ENCODE measurements at regions not wholly inside any gene's neighbourhood (a gene's known extent, or its start where the extent isn't known, plus 50 kb on each side); places are given as distances from the start of the nearest gene placed in this dataset.
A peak's percentile ranks its signal among the peaks of the same experiment; 100 is the strongest.

- H3K9ac ChIP-seq (ENCODE audit: low read depth, low read length, poor library complexity, severe bottlenecking), result no peak overlapping the region
These were observed 144.5 kb downstream of the VEGFA start for GRCh38 chr6:43914272-43915147.

DNA sequence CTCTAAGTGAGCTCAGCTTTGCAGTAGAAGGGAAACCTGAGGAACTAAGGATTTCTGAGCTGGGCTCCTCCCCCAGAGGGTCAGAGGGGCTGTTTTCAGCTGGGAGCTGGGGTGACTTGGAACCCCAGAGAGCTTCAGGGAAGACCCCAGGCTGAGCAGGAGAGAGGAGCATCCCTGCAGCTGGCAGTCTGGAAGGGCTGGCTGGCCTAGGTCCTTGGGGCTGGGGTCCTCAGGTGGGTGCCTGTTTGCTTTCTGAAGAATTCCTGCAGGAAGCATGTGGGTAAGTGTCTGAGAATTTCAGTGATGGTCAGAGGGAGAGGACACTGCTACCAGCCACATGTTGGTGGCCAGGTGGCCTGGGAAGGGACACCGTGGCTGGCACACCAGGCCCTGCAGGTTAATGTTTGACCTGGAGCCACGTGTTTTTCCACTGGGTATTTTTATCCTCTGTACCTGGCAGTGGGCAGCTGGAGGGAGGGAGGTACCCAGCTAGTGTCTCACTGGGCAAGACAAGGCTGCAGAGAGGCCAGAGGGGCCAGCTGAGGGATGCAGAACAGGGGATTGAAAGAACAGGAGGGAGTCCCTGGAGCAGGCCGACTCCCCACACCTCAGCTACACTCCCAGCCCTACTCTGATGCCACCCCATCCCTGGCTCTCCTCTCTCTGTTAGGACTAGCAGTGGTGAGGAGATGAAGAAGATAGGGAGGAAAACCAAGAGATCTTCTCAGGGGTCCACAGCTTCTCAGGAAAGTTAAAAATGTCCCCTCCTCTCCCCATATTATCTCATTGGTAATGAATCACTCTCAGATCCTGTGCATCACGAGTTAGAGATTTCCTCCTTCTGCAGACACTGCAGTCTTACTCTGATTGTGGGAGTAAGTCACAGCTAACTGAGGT, 143.6 kb downstream of the VEGFA start:
- Histone ChIP-seq H3K9me3 (ENCODE audit: insufficient read depth, low read depth, low read length) (no peaks in the 10 kb centered on the region), H2AFZ (ENCODE audit: low read length) (no peak overlapping the region; the same call in 1 of the 2 replicates), H4K20me1 (ENCODE audit: insufficient read depth, low read length, poor library complexity, severe bottlenecking) (no peaks in the 10 kb centered on the region), H3K9me2 (replicated peaks; ENCODE audit: low read depth, low read length) (no peaks in the 10 kb centered on the region), H3K9ac (ENCODE audit: low read depth, low read length, poor library complexity, severe bottlenecking) (no peak overlapping the region), H3F3A (ENCODE audit: low read depth) (no peaks in the 10 kb centered on the region), H3K4me1 (ENCODE audit: insufficient read depth, low read length, poor library complexity, severe bottlenecking) (peaks cover 38% of the 10 kb centered on the region), H3K79me2 (ENCODE audit: insufficient read depth, low read length) (no peaks in the 10 kb centered on the region), H3K4me3 (ENCODE audit: low read length, poor library complexity, severe bottlenecking) (no peak overlapping the region), H3K36me3 (ENCODE audit: insufficient read depth, low read length) (no peaks in the 10 kb centered on the region), H3K4me2 (ENCODE audit: low read depth, low read length, poor library complexity, severe bottlenecking) (peak overlapping the region; percentile 20), H3K27me3 (ENCODE audit: insufficient read depth, low read length, poor library complexity, severe bottlenecking) (no peaks in the 10 kb centered on the region)
- TF ChIP-seq EZH2phosphoT487 (IDR thresholded peaks at IDR 0.05; ENCODE audit: borderline replicate concordance), result no peak
- TF ChIP-seq, protein P1, sequence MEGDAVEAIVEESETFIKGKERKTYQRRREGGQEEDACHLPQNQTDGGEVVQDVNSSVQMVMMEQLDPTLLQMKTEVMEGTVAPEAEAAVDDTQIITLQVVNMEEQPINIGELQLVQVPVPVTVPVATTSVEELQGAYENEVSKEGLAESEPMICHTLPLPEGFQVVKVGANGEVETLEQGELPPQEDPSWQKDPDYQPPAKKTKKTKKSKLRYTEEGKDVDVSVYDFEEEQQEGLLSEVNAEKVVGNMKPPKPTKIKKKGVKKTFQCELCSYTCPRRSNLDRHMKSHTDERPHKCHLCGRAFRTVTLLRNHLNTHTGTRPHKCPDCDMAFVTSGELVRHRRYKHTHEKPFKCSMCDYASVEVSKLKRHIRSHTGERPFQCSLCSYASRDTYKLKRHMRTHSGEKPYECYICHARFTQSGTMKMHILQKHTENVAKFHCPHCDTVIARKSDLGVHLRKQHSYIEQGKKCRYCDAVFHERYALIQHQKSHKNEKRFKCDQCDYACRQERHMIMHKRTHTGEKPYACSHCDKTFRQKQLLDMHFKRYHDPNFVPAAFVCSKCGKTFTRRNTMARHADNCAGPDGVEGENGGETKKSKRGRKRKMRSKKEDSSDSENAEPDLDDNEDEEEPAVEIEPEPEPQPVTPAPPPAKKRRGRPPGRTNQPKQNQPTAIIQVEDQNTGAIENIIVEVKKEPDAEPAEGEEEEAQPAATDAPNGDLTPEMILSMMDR (conservative IDR thresholded peaks at IDR 0.05; ENCODE audit: low read length), result no peak

More at GRCh38 chr6:43914272-43915147, 144.5 kb downstream of the VEGFA start:
- Histone ChIP-seq H3F3A (ENCODE audit: low read depth) (no peaks in the 10 kb centered on the region), H3K4me3 (ENCODE audit: low read length, poor library complexity, severe bottlenecking) (no peak overlapping the region), H3K4me2 (ENCODE audit: low read depth, low read length, poor library complexity, severe bottlenecking) (peak overlapping the region; percentile 20), H3K9me2 (replicated peaks; ENCODE audit: low read depth, low read length) (no peaks in the 10 kb centered on the region), H2AFZ (ENCODE audit: low read length) (no peak overlapping the region; the same call in 1 of the 2 replicates), H3K9me3 (ENCODE audit: insufficient read depth, low read depth, low read length) (no peaks in the 10 kb centered on the region), H3K79me2 (ENCODE audit: insufficient read depth, low read length) (no peaks in the 10 kb centered on the region), H3K27me3 (ENCODE audit: insufficient read depth, low read length, poor library complexity, severe bottlenecking) (no peaks in the 10 kb centered on the region), H4K20me1 (ENCODE audit: insufficient read depth, low read length, poor library complexity, severe bottlenecking) (no peaks in the 10 kb centered on the region), H3K36me3 (ENCODE audit: insufficient read depth, low read length) (no peaks in the 10 kb centered on the region), H3K4me1 (ENCODE audit: insufficient read depth, low read length, poor library complexity, severe bottlenecking) (peaks cover 38% of the 10 kb centered on the region)
- TF ChIP-seq EZH2phosphoT487 (IDR thresholded peaks at IDR 0.05; ENCODE audit: borderline replicate concordance), result no peak
- TF ChIP-seq, protein P1 (conservative IDR thresholded peaks at IDR 0.05; ENCODE audit: low read length), result no peak

DNA sequence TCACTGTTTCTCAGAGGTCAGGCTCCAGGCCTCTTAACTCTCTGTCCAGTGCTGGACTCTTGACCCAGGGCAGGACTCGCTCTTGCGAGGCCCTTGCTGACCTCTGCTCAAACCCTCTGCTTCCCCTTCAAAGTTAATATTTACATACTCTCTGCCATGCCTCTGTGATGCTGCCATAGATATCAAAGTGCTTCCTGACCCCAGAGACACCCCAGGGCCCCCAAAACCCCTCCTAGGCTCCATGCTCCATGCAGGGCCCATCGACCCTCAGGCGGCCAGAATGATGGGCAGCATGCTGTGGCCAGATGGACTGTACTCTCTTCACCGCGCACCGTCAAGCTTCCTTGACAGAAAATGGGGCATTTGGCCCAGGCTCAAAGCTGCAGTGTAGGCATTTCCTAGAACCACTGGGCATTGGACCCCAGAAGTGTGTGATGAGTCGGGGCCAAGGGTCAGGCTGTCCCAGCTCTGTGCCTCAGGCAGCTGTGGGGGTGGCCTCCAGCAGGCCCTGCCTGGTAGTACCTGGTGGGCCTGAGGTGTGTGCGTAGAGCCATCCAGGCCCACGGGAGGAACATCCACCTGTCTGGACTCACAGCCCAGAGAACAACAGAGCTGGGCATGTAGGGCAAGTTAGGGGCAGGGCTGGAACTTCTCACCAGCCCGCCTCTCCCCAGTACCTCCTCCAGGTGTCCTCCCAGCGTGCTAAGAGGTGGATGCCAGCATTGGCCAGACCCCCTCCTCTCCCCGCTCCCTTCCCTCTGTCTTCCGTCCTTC, 142.8 kb downstream of the VEGFA start:
- Histone ChIP-seq H3F3A (ENCODE audit: low read depth) (no peaks in the 10 kb centered on the region), H3K9me3 (ENCODE audit: insufficient read depth, low read depth, low read length) (no peaks in the 10 kb centered on the region), H3K36me3 (ENCODE audit: insufficient read depth, low read length) (no peaks in the 10 kb centered on the region), H3K79me2 (ENCODE audit: insufficient read depth, low read length) (no peaks in the 10 kb centered on the region), H3K4me1 (ENCODE audit: insufficient read depth, low read length, poor library complexity, severe bottlenecking) (peaks cover 38% of the 10 kb centered on the region), H2AFZ (ENCODE audit: low read length) (no peak overlapping the region), H3K4me2 (ENCODE audit: low read depth, low read length, poor library complexity, severe bottlenecking) (no peak overlapping the region), H3K9me2 (replicated peaks; ENCODE audit: low read depth, low read length) (no peaks in the 10 kb centered on the region), H4K20me1 (ENCODE audit: insufficient read depth, low read length, poor library complexity, severe bottlenecking) (no peaks in the 10 kb centered on the region), H3K9ac (ENCODE audit: low read depth, low read length, poor library complexity, severe bottlenecking) (no peak overlapping the region), H3K4me3 (ENCODE audit: low read length, poor library complexity, severe bottlenecking) (no peak overlapping the region), H3K27me3 (ENCODE audit: insufficient read depth, low read length, poor library complexity, severe bottlenecking) (no peaks in the 10 kb centered on the region)
- TF ChIP-seq, protein P1 (conservative IDR thresholded peaks at IDR 0.05; ENCODE audit: low read length), result no peak; the same call in 1 of the 2 replicates
- TF ChIP-seq EZH2phosphoT487 (IDR thresholded peaks at IDR 0.05; ENCODE audit: borderline replicate concordance), result no peak
